ENCODE measurements at regions not wholly inside any gene's neighbourhood (a gene's known extent, or its start where the extent isn't known, plus 50 kb on each side); places are given as distances from the start of the nearest gene placed in this dataset.

DNA sequence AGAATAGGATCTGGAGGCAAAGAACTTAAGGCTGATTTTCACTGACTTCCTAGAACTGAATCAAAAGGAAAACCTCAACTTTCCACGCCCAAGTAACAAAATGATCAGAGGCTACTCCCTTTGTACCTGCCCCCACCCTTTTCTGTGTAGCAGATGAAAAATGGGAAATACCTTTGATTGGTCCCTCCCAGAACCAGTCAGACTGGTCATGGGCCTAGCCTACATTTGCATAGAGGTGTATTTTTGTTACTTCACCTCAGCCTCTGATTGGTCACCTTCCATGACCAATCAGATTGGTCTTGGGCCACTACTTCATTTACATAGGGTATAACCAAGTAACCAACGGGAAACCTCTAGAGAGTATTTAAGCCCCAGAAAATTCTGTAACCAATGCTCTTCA is 1553.5 kb upstream of the C9orf72 start:
- TF ChIP-seq, protein P1, sequence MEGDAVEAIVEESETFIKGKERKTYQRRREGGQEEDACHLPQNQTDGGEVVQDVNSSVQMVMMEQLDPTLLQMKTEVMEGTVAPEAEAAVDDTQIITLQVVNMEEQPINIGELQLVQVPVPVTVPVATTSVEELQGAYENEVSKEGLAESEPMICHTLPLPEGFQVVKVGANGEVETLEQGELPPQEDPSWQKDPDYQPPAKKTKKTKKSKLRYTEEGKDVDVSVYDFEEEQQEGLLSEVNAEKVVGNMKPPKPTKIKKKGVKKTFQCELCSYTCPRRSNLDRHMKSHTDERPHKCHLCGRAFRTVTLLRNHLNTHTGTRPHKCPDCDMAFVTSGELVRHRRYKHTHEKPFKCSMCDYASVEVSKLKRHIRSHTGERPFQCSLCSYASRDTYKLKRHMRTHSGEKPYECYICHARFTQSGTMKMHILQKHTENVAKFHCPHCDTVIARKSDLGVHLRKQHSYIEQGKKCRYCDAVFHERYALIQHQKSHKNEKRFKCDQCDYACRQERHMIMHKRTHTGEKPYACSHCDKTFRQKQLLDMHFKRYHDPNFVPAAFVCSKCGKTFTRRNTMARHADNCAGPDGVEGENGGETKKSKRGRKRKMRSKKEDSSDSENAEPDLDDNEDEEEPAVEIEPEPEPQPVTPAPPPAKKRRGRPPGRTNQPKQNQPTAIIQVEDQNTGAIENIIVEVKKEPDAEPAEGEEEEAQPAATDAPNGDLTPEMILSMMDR (IDR thresholded peaks at IDR 0.05) = no peak
- TF ChIP-seq POLR2AphosphoS5 (IDR thresholded peaks at IDR 0.05; ENCODE audit: low read depth, low read length) = no peak
